GM21381 (cell line): ENCODE measurements at regions not wholly inside any gene's neighbourhood (a gene's known extent, or its start where the extent isn't known, plus 50 kb on each side); places are given as distances from the start of the nearest gene placed in this dataset.

ENCODE experiments used
- ATAC-seq: cut with Tn5 transposase; IDR thresholded peaks from one replicate; pipeline ENCODE4 v1.9.1; 2021; ENCODE audit warnings: mild to moderate bottlenecking, moderate library complexity; ENCODE audit not compliant: unreplicated experiment

- ATAC-seq = no peak
These were observed 204.4 kb downstream of the IRF8 start for GRCh38 chr16:86103320-86103719.

- ATAC-seq = no peak
These were observed 205.6 kb downstream of the IRF8 start for GRCh38 chr16:86104537-86105048.

- ATAC-seq = no peak
These were observed 208.4 kb downstream of the IRF8 start for GRCh38 chr16:86107215-86107825.

GRCh38 chr16:86108062-86108461 lies 209.1 kb downstream of the IRF8 start:
- no peak for ATAC-seq

- no peak for ATAC-seq
These were observed 211.2 kb downstream of the IRF8 start for GRCh38 chr16:86110134-86110533.

GRCh38 chr16:86110726-86111125 lies 211.8 kb downstream of the IRF8 start:
- ATAC-seq = no peak

- ATAC-seq = no peak
These were observed 213.2 kb downstream of the IRF8 start for GRCh38 chr16:86112178-86112577.

- ATAC-seq = no peak
These were observed 218.3 kb downstream of the IRF8 start for GRCh38 chr16:86117235-86117634.

GRCh38 chr16:86117756-86118155 lies 218.8 kb downstream of the IRF8 start:
- ATAC-seq = no peak

- no peak for ATAC-seq
These were observed 219.7 kb downstream of the IRF8 start for GRCh38 chr16:86118467-86119307.

GRCh38 chr16:86120201-86121192 lies 221.5 kb downstream of the IRF8 start:
- no peak for ATAC-seq

- no peak for ATAC-seq
These were observed 222.5 kb downstream of the IRF8 start for GRCh38 chr16:86121374-86122010.

GRCh38 chr16:86122681-86123342 lies 223.8 kb downstream of the IRF8 start:
- ATAC-seq = no peak

- ATAC-seq = no peak
These were observed 225.4 kb downstream of the IRF8 start for GRCh38 chr16:86124321-86124720.

- ATAC-seq = no peak
These were observed 227.9 kb downstream of the IRF8 start for GRCh38 chr16:86126891-86127290.

- no peak for ATAC-seq
These were observed 228.4 kb downstream of the IRF8 start for GRCh38 chr16:86127366-86127765.

GRCh38 chr16:86128246-86128645 lies 229.3 kb downstream of the IRF8 start:
- no peak for ATAC-seq

GRCh38 chr16:86129541-86129940 lies 230.6 kb downstream of the IRF8 start:
- ATAC-seq = no peak

- no peak for ATAC-seq
These were observed 234.4 kb downstream of the IRF8 start for GRCh38 chr16:86133377-86133776.

GRCh38 chr16:86133847-86134375 lies 234.9 kb downstream of the IRF8 start:
- ATAC-seq = no peak
